HEK293 (cell line): ENCODE measurements at regions not wholly inside any gene's neighbourhood (a gene's known extent, or its start where the extent isn't known, plus 50 kb on each side); places are given as distances from the start of the nearest gene placed in this dataset.

Experiments
- CTCF ChIA-PET: fragments of 350-600 bp; formaldehyde crosslinking; extraction: SDS; loops from one replicate; lab custom pipeline; 2021; ENCODE audit warnings: antibody characterized with exemption; lab: Yijun Ruan, JAX
- POLR2A ChIA-PET: fragments of 300-600 bp; formaldehyde crosslinking; extraction: SDS; loops from one replicate; lab custom pipeline; 2020; ENCODE audit warnings: antibody characterized with exemption, inconsistent platforms; lab: Yijun Ruan, JAX
- H3K27ac ChIP-seq: fragments of 200-500 bp; sonication (Bioruptor generic); 2 replicates; pipeline ENCODE4 v1.5.1; 2014; ENCODE audit warnings: low read depth, low read length, control low read depth, inconsistent platforms; ENCODE audit errors: extremely low read depth
- H3K36me3 ChIP-seq, 2 experiments: fragments of 200-500 bp in 1 of 2; sonication (Bioruptor generic) in 1 of 2; 1 replicate in 1 of 2; 2 replicates in 1 of 2; pipeline ENCODE4 v1.5.1; 2014 to 2017; ENCODE audit warnings: inconsistent platforms in 2 of 2, low read length in 2 of 2; ENCODE audit not compliant: control insufficient read depth in 2 of 2, insufficient read depth in 1 of 2
- H3K4me1 ChIP-seq: fragments of 200-500 bp; sonication (Bioruptor generic); 2 replicates; pipeline ENCODE4 v1.5.1; 2014; ENCODE audit warnings: mild to moderate bottlenecking, low read length, inconsistent platforms; ENCODE audit not compliant: control insufficient read depth, insufficient read depth
- H3K4me3 ChIP-seq: 2 replicates; pipeline ENCODE4 v1.5.1; 2011; ENCODE audit warnings: low read depth, mild to moderate bottlenecking, control low read depth, low read length, moderate library complexity
- H3K9me3 ChIP-seq: fragments of 200-500 bp; sonication (Bioruptor generic); 2 replicates; pipeline ENCODE4 v1.5.1; 2014; ENCODE audit warnings: low read depth, low read length, inconsistent platforms; ENCODE audit not compliant: control insufficient read depth, insufficient read depth
- GLIS2 ChIP-seq: fragments of 450-650 bp; formaldehyde crosslinking; IDR thresholded peaks from 2 replicates; pipeline ENCODE4 v1.5.1; 2016; ENCODE audit warnings: missing biosample characterization, missing genetic modification characterization
- HIC1 ChIP-seq: fragments of 450-650 bp; formaldehyde crosslinking; IDR thresholded peaks from 2 replicates; pipeline ENCODE4 v1.5.1; 2016; ENCODE audit warnings: missing biosample characterization, missing genetic modification characterization
- OVOL3 ChIP-seq: fragments of 450-650 bp; formaldehyde crosslinking; IDR thresholded peaks from 2 replicates; pipeline ENCODE4 v1.5.1; 2016; ENCODE audit warnings: missing biosample characterization, missing genetic modification characterization
- PRDM10 ChIP-seq: fragments of 450-650 bp; formaldehyde crosslinking; IDR thresholded peaks from 2 replicates; pipeline ENCODE4 v1.5.1; 2016; ENCODE audit warnings: missing biosample characterization, missing genetic modification characterization
- PRDM2 ChIP-seq: fragments of 450-650 bp; formaldehyde crosslinking; IDR thresholded peaks from 2 replicates; pipeline ENCODE4 v1.5.1; 2016; ENCODE audit warnings: missing biosample characterization, missing genetic modification characterization, borderline replicate concordance
- SP2 ChIP-seq: fragments of 450-650 bp; formaldehyde crosslinking; IDR thresholded peaks from 2 replicates; pipeline ENCODE4 v1.5.1; 2016; ENCODE audit warnings: missing biosample characterization, missing genetic modification characterization
- ZBTB10 ChIP-seq: fragments of 450-650 bp; formaldehyde crosslinking; IDR thresholded peaks from 2 replicates; pipeline ENCODE4 v1.5.1; 2016; ENCODE audit warnings: missing biosample characterization, missing genetic modification characterization
- ZNF221 ChIP-seq: fragments of 450-650 bp; formaldehyde crosslinking; IDR thresholded peaks from 2 replicates; pipeline ENCODE4 v1.5.1; 2017; ENCODE audit warnings: missing biosample characterization, missing genetic modification characterization, borderline replicate concordance
- ZNF449 ChIP-seq: fragments of 450-650 bp; formaldehyde crosslinking; IDR thresholded peaks from 2 replicates; pipeline ENCODE4 v1.5.1; 2017; ENCODE audit warnings: missing biosample characterization, mild to moderate bottlenecking, missing genetic modification characterization, moderate library complexity
- ZNF629 ChIP-seq: fragments of 450-650 bp; formaldehyde crosslinking; IDR thresholded peaks from 2 replicates; pipeline ENCODE4 v1.5.1; 2017; ENCODE audit warnings: missing biosample characterization, missing genetic modification characterization
- ZNF704 ChIP-seq: fragments of 450-650 bp; formaldehyde crosslinking; IDR thresholded peaks from 2 replicates; pipeline ENCODE4 v1.5.1; 2016; ENCODE audit warnings: missing biosample characterization, missing genetic modification characterization
- ZNF843 ChIP-seq: fragments of 450-650 bp; formaldehyde crosslinking; IDR thresholded peaks from 2 replicates; pipeline ENCODE4 v1.5.1; 2016; ENCODE audit warnings: missing biosample characterization, missing genetic modification characterization

- CTCF ChIA-PET, result no interaction called here
- Histone ChIP-seq H3K9me3 (no peaks in the 10 kb centered on the region), H3K4me3 (no peak overlapping the region), H3K27ac (no peak overlapping the region), H3K4me1 (no peaks in the 10 kb centered on the region), H3K36me3 (no peaks in the 10 kb centered on the region)
- POLR2A ChIA-PET, result no interaction called here
- TF ChIP-seq SP2 (tag by site-specific recombination) (no peak), ZNF704 (tag by site-specific recombination) (no peak), ZNF221 (no peak), ZNF449 (tag by site-specific recombination) (no peak), GLIS2 (tag by site-specific recombination) (no peak), PRDM2 (no peak), ZNF629 (no peak), OVOL3 (tag by site-specific recombination) (no peak), ZNF843 (tag by site-specific recombination) (no peak), ZBTB10 (tag by site-specific recombination) (no peak), HIC1 (tag by site-specific recombination) (no peak), PRDM10 (no peak)
Measured at GRCh38 chr2:60298006-60298696, 255.3 kb downstream of the BCL11A start.
